ENCODE measurements at regions not wholly inside any gene's neighbourhood (a gene's known extent, or its start where the extent isn't known, plus 50 kb on each side); places are given as distances from the start of the nearest gene placed in this dataset.

DNA sequence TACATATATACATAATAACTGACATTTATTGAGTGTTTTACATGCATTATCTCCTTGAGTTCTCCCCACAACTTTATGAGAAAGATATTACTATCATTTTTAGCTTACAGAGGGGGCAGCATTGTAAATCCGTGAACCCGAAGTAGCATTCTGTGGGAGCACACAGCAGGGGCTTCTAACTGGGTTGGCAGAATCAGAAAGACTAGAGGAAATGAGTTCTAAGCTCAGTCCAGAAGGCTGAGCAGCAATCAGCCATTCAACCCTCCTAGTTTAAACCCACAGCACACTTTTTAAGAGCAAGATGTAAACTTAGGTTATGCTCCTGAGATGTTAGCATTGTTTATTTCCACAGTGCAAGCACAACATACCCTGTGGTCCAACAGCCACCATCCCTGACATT, 177.2 kb downstream of the TMEM38B start:
- TF ChIP-seq POLR2AphosphoS5 (IDR thresholded peaks at IDR 0.05) (no peak), POLR2A (IDR thresholded peaks at IDR 0.05) (no peak), CTCF (IDR thresholded peaks at IDR 0.05) (no peak)
